8988T (cell line): ENCODE measurements at regions not wholly inside any gene's neighbourhood (a gene's known extent, or its start where the extent isn't known, plus 50 kb on each side); places are given as distances from the start of the nearest gene placed in this dataset.
"Not testable (repeated sequence)": the region's sequence is repeated elsewhere in the genome, so short reads cannot be mapped to it uniquely, and the experiment has no call there.

Experiments
- DNase-seq: peaks from one replicate; pipeline ENCODE4 v3.0.0; 2011

DNA sequence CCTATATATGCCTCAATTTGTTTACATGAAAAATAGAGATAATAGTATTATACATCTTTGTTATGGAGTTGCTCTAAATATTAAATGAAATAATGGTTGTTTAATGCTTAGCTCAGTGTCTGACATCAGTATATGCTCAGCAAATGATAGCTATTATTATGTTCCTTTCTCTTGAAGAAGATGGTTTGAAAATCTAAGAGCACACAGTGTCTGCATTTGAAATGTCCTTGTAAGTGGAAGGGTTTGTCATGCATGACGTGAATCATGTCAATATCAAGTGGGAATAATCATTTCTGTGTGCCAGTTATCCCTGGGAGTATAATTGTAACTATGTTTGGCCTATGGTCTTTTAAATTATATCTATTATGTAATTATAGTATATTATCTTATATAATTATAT, 377.5 kb upstream of the SORCS1 start:
- DNase-seq, result no peak

DNA sequence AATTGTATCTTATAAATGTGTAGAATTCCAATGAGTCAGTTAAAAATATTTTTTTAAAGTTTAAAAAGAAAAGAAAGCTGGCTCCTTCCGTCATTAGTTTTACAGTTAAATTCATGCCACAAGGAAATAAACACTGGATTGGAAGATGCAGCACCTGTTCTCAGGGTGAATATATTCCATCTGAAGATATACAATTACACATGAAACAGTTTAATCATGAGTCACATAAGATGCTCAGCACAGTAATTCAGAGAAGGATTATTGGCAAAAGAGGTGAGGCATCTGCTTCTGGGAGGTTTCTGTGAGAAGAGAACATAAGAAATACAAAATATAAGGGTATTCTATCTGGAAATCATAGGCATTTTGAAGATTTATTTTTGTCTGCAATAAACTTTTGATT, 376.5 kb upstream of the SORCS1 start:
- DNase-seq, result no peak

DNA sequence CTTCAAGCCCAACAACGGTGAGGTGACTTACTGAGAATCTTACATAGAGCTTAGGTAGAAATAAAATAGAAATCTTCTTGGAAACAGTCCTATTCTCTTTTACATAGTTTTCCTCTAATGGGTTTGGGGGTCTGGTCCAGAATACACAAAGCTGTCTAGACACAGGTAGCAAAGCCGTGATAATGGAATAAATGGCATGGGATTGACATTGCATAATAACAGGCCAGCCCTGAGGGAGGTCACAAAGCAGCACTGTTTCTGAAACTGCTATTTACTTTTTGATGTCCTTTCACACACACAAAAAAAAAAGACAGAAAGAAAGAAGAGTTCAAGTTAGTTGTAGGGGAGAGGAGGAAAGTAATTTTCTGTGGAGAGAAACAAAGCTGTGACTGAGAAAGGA, 364.8 kb upstream of the SORCS1 start:
- no peak for DNase-seq

DNA sequence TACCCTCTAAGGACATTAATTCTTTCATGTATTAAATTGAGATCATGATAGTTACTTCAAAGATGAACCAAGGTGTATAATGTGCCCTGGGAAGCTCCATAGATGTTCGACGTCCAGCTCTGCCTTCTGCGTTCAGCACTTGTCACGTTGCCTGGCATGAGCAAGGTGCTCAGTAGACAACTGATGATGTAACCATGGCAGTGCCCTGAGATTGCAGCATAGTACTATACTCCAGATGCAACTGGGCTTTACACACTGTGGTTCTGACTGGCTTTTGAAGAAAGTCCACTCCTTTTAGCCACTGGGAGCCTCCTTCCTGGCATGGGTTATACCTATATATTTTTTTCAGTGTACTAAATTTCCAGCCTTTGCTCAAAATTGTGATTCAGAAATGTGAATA, 355.8 kb upstream of the SORCS1 start:
- no peak for DNase-seq

DNA sequence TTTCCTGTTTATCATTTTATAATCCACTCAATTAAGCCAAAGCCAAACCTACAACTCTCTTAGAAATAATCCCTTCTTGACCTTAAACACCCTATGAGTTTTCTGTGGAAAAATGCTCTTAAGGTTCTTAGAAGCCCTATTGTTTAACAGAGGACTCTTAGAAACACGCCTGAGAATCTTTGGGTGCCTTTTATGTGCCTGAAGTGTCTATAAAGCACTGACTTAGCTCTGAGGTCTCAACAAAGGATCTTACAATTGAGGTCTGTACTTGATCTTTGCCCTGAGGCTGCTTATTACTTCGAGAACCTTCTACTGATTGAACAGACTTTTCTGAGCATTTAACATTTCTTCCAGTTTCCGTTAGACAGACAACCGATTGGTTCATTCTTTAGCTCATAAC, 353.3 kb upstream of the SORCS1 start:
- no peak for DNase-seq

DNA sequence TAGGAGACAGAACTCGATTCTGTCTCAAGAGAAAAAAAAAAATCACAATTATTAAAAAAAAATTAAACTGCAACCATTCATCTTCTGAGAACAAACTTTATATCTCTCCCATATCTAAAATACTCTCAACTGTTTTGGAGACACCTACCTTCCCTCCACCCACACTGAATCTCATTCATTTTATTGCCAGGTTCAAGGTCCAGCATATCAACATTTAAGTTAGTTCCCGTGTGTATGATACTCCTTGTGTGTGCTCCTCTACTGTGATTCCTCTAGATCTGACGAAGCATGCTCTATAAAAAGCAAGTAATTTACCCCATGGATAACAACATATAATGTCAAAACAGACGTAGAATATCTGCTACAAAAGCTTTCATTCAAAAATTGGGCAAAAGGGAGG, 351.8 kb upstream of the SORCS1 start:
- DNase-seq, result no peak

DNA sequence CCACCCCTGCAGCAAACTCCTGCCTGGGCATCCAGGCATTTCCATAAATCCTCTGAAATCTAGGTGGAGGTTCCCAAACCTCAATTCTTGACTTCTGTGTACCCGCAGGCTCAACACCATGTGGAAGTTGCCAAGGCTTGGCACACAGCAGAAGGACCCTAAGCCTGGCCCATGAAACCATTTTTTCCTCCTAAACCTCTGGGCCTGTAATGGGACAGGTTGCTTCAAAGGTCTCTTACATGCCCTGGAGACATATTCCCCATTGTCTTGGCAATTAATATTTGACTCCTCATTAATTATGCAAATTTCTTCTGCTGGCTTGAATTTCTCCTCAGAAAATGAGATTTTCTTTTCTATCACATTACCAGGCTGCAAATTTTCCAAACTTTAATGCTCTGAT, 339.5 kb upstream of the SORCS1 start:
- not testable (repeated sequence) for DNase-seq

DNA sequence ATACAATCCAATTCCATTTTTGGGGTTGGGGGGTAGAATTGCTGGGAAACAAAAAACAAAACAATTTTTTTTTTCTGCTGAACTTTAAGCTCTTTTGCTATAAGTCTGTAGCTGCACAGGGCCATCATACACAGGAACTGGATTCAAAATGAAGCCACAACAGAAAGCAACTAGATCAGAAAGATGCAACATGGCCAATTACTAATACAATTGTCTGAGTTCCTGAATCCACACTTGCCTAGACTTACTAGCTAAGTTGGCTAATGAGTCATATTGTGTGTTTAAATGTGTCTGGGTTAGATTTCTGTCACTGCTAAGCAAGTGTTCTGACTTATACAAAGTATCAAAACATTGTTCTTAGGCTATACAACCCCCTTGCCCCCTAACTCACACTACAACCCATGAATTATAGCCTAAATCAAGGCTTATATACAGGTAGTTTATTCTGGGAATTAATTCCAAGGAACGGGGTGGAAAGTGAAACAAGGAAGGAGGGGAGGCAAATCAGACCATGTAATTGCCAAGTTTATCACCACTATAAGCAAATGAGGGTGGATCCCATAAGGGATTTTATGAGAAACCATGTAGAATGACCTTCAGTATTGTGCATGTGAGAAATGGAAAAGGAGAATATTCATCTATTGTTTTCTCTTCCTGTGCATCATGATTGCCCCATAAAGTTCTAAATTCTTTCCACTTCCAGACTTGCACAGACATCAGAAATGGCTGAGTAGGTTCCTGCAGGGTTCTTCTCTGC, 337.9 kb upstream of the SORCS1 start:
- DNase-seq, result no peak

DNA sequence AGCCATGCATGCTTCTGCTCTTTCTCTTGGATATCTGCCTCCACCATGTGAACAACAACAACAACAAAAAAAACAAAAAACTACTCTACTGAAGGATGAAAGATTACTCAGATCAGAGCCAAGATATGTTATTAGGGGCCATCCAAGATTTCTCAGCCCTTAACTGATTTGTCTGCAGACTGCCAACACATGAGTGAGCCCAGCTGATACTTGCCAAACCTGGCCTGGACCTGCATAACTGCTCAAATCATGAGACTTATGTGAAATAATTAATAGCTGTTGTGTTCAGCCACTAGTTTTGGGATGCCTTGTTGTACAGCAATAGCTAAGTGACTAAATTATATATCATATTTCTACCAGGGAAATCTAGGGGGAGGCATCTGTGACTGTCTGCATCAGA, 334.5 kb upstream of the SORCS1 start:
- DNase-seq, result no peak

DNA sequence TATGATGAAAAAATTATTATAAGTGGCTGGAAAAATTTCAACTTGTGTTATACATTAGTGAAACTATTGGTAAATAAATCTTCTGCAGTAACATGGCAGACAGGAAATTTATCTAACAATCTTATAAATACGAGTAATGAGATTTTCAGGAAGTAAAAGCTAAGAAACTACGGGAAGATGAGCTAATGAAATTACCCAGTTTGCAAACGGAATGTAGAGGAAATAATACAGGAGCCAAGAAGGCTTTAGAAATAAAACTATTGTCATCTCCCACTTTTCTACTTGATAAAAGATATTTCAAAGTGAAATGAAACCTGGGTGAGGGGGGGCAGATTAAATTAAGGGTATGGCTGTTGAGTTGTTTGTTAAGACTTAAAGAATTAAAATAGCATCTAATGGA, 332.5 kb upstream of the SORCS1 start:
- no peak for DNase-seq

DNA sequence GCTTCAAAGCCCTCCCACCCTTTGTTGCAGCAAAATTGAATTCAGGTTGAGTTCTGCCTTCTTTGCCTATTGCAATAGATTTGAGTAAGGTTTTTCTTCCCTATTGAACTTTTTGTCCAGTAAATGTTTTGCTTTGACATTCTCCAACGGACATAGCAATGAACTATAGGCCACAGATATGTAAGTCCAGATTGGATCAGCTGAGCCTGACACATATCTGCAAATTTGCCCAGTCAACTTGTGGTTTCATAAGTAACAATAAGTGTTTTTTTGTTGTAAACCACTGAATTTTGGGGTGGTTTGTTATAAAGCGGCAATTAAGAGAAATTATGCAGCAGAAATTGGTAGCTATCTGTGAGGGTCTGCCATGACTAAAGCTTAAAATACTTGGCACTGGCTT, 332.1 kb upstream of the SORCS1 start:
- DNase-seq, result no peak

DNA sequence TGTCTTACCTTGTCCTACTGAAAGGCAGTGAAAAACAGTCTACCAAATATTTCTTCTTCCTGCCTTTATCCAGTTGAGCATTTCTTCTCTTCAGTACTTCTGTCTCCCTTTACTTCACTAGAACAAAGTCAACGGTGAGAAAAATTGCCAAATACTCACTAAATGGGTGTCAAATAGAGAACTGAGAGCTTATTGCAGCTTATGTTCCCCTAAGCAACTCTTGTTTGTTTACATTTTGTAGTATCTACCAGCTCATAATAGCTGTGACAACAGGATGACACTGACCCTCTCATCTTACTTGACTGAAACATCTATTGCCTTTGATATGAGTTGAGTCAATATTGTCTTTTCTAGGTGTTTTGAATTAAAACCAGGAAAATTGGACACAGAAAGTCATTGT, 327.9 kb upstream of the SORCS1 start:
- DNase-seq, result no peak

DNA sequence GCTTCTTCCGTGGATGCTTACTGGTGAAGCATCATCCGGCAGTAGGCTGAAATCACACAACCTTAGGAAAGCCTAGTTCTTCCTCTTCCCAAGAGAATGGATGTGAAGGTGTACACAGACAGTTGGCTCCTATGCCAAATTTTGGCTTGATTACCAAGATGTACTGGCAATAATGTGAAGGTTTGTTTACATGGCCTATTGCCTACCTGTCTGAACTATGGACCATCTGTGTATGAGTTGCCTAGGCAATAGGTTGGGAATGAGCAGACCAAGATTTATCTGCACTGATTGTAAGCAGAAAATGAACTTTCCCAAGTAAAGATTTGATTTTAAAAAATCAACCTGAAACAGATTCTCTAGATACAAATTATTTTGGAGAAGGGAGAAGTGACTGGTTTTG, 325.9 kb upstream of the SORCS1 start:
- no peak for DNase-seq

DNA sequence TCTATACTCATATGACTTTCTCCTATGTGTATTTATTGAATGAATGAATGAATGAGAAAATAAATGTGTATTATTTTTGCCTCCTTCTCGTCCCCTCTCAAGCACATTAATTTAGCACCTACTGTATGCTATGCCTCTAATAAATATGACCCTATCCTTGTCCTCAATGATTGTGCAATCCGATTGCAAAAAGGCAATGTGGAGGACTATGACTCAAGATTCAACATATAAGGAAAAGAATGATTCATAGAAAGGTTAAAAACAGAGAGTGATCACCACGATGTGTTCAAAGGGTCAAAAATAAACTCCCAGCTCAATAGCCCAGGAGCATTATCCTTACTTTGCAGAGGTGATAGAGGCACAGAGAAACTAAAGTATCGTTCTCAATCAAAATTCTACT, 322.8 kb upstream of the SORCS1 start:
- no peak for DNase-seq

DNA sequence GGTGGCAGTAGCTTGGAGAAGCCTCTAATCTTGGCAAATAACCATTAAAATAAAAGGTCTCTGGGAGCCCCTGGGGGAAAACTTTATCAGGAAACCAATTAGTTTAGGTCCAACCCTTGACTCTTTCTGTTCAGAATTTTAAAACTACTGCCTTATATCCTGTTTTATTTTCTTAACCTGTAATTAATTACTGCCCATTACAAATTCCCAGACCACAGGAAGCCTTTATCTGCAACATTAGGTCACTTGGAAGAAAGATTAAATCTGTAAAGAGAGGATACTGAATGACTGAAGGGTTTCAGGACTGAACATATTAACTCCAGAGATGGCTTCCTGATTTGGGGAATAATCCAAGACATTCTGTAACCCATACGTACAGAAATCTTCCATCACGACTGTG, 320.5 kb upstream of the SORCS1 start:
- DNase-seq, result no peak

DNA sequence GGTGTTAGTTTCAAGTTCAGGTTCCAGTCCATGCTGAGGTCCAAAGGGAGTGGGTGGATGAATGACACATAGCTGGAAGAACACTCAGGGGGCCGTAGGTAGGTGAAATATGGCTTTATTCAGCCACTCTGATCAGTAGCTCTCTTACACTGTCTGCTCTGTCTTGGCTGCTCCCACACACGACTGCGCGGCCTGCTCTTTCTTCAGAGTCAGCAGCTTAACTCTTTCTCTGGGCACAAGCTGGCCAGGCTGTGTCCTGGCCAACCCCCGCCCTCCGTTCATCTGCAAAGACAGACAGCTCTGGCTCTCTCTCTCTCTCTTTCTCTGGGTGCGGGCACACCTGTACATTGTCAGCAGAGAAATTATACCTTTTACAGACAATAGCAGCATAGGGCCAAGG, 317.4 kb upstream of the SORCS1 start:
- DNase-seq, result no peak

DNA sequence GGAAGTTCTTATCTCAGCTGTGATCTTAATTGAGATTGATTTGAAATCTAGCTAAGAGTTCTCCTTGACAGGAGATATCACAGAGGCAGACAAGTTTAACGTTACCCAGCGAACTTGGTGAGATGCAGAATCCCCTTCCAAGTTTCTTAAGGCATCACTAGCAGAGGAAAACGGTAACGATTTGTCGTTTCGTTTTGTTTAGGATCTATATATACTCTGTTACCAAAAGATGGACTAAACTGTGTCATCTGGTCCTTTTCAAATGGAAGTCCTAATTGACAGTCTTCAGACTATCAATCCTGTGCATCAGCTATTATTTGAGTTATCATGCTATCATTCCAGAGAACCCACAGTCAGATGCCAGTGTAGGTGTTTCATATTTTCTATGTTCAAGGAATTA, 316.7 kb upstream of the SORCS1 start:
- DNase-seq, result no peak

DNA sequence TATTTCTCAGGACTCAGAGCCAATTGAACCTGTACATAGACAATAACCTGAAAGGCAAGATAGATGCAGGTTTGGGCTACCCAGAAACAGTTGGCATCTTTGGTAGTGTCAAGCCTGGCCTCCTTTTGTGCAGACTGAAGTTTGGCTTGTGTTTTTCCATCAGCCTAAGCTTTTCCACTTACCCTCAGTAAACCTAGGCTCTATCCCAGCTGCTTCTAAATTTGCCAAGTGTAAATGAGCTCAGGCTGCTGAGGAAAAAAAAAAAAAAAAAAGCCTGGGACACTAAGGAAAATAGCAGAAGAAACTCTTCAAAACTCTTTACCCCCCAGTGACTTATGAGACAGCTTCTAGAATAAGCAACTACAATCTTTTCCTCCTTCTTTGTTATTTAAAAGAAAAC, 316.3 kb upstream of the SORCS1 start:
- no peak for DNase-seq

DNA sequence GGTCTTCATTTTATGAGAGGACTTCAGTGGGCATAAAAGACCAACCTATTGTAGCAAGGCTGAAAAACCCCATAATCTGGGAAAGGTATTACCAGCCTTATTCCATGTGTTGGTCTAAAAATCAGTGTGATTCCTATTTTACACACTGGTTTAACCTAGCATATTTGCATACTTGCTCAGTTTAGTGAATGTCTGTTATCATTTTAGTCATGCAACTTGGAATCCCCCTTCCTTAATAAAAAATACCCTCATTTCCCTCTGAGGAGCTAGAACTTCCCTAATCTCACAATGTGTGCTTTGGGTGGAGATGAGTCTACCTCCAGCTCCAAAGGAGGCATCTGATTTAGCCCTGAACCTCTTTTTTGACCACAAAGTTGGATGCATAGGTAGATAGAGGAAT, 312.8 kb upstream of the SORCS1 start:
- no peak for DNase-seq

DNA sequence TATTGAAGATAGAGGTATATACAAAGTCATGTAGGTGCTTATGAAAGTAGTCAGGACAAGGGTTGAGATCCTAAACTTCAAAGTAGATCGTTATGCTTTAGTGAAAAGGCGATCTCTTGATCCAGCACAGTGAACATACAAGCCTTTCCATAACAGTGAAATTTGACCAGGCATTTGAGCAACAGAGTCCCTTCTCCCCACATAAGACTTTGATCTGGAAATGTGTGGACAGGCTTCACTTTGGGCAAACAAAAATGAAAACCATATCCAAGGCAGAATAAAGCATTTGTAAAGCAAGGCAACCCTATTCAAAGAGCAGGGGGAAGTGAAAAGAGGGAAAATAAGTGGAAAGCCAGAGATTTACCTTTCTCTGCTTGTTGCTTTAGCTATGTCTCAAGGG, 311.9 kb upstream of the SORCS1 start:
- no peak for DNase-seq

DNA sequence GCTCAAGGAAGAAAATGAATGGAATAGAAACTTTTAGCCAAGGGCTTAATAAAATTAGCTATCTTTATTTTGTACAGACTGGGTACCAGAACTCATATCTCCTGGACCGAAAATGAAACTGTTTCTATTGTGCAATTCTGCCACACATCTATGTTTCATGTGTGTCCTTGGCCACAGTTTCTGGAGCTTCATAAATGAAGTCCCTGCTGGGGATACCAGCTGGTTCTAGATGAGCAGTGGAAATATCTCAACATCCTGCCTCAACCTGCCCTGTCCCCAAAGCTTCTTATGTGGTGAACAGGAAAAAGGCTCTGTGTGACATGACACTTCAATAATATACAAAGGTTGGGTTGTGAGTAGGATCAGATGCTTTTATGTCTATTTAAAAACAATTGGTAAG, 310.1 kb upstream of the SORCS1 start:
- no peak for DNase-seq

DNA sequence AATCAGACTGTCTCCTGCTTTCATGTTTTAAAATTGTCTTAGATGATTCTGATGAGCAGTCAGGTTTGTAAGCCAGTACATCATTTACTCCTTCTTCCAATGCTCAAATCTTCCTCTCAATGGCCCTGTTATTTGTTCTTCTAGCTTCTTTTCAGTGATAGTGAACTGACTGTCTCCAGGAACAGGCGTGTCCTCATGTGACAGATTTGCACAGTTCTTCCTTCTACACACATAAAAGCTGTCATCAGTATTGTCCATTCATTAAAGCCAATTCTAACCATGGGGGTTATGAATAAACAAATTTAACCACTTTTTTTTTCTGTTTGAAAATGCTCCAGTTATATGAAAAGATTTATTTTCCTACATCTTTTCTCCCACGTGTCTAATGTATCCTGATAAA, 308.7 kb upstream of the SORCS1 start:
- no peak for DNase-seq

DNA sequence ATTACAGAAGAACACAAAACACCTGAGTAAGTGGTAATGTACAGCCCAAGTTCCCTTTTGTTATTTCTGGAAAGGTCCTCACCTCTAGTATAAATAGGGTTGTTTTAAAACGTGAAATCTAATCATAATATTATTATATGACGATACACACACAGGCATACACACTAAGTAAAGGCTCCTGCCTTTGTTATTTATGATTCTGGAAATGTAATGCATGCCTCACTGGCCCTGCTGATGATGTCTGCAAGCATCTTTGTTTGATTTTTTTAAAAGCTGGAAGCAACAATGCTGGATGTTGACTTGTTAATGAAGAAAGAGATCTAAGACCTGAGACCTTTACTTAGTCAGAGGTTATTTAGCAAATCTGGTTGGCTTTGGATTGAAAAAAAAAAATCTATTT, 307.4 kb upstream of the SORCS1 start:
- no peak for DNase-seq

DNA sequence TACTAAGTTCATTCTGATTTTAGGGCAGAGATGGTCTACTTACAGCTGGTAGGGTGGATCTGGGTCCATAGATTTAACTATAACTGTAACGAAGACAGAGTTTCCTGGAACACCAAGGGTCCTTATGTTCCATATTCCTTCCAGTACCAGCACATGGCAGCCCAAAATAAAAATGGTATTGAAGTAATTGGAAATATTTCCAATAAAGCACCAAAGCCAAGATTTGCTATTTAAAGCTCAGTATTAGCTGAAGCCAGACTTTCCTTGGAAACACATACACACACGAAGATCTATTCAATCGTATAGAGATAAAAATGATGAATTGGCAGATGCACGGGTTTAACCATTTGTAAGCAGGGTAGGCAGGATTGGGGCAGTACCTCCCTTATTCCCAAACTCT, 289.1 kb upstream of the SORCS1 start:
- DNase-seq, result no peak

DNA sequence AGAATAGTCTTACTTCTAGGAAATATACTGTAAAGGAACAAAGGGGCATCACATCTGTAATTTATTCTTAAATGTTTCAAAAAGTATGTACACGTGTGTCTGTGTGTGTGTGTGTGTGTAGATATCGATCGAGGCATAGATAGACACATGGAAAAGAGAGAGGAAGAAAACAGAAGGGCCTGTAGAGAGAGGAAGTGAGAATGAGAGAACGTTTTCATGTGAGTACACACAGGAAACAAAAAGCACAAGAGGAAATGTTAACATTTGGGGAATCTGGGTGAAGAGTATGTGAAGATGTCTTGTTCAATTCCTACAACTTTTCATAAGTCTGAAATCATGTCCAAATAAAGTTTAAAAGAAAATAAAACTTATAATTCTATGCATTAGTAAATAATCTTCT, 286.5 kb upstream of the SORCS1 start:
- no peak for DNase-seq

DNA sequence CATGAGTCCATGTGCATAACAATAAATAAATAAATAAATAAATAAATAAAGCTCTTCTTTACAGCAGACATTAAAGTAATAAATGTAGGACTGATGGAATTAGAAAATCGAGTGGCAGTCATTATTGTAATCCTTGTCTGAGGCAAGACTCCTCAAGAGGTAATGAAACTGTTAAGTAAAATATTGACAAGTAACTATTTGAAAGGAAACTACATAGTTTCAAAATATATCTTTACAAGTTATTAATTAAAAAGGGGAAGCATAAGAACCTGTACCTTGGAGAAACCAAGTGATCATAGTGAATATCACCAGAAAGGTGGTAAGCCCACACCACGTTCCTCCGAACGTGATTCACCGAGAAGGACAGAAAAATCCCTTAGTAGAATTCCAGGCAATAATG, 285.6 kb upstream of the SORCS1 start:
- no peak for DNase-seq
